OCI-LY3 (cell line): ENCODE measurements at regions not wholly inside any gene's neighbourhood (a gene's known extent, or its start where the extent isn't known, plus 50 kb on each side); places are given as distances from the start of the nearest gene placed in this dataset.

Experiments
- H2AFZ ChIP-seq: fragments of 200-600, 300-600 bp; shearing (Covaris generic); 2 replicates; pipeline ENCODE4 v1.6.0; 2014; ENCODE audit warnings: antibody characterized with exemption, low read depth, low read length
- H3K27ac ChIP-seq: fragments of 200-600, 300-600 bp; sonication (generic); 2 replicates; pipeline ENCODE4 v1.5.1; 2014; ENCODE audit warnings: mild to moderate bottlenecking, low read length, moderate library complexity, mixed read lengths
- H3K27me3 ChIP-seq: fragments of 200-600, 300-600 bp; sonication (generic); 2 replicates; pipeline ENCODE4 v1.6.1; 2014; ENCODE audit warnings: low read depth, low read length, mixed read lengths
- H3K36me3 ChIP-seq: fragments of 200-600, 300-600 bp; sonication (generic); replicated peaks from 2 replicates; pipeline ENCODE3; 2014; ENCODE audit warnings: low read depth, low read length, mixed read lengths
- H3K4me1 ChIP-seq: fragments of 300-600, 200-600 bp; sonication (generic); 2 replicates; pipeline ENCODE4 v1.6.1; 2014; ENCODE audit warnings: low read length, mixed read lengths
- H3K4me2 ChIP-seq: fragments of 200-600, 300-600 bp; sonication (generic); 2 replicates; pipeline ENCODE4 v1.6.1; 2014; ENCODE audit warnings: low read length, mixed read lengths
- H3K4me3 ChIP-seq: fragments of 300-600, 200-600 bp; sonication (generic); 2 replicates; pipeline ENCODE4 v1.5.1; 2014; ENCODE audit warnings: antibody characterized with exemption, mild to moderate bottlenecking, low read length, moderate library complexity
- H3K79me2 ChIP-seq: fragments of 300-600, 200-600 bp; shearing (Covaris generic); 2 replicates; pipeline ENCODE4 v1.6.1; 2014; ENCODE audit warnings: mild to moderate bottlenecking, low read length, mixed read lengths
- H3K9ac ChIP-seq: fragments of 300-600, 200-600 bp; shearing (Covaris generic); 2 replicates; pipeline ENCODE4 v1.6.0; 2014; ENCODE audit warnings: mild to moderate bottlenecking, low read length, moderate library complexity
- H3K9me3 ChIP-seq: fragments of 200-600, 300-600 bp; shearing (Covaris generic); 2 replicates; pipeline ENCODE4 v1.6.1; 2014; ENCODE audit warnings: low read length, mixed read lengths; ENCODE audit not compliant: insufficient read depth
- H4K20me1 ChIP-seq: fragments of 200-600, 300-600 bp; sonication (generic); 2 replicates; pipeline ENCODE4 v1.6.1; 2016; ENCODE audit warnings: low read length, mixed read lengths; ENCODE audit not compliant: insufficient read depth
- CTCF ChIP-seq: fragments of 200-600, 300-600 bp; sonication (generic); IDR thresholded peaks from 2 replicates; pipeline ENCODE4 v1.5.1; 2014; ENCODE audit warnings: antibody characterized with exemption, low read length, low read depth
- EZH2phosphoT487 ChIP-seq: fragments of 200-600 bp; shearing (Covaris generic); IDR thresholded peaks from 2 replicates; pipeline ENCODE4 v1.6.1; 2018; ENCODE audit warnings: antibody characterized with exemption, mixed run types, low read depth

- no peak overlapping the region for H3K9ac ChIP-seq
- no peaks in the 10 kb centered on the region for H3K9me3 ChIP-seq
- H3K27ac ChIP-seq = no peak overlapping the region
- H3K4me2 ChIP-seq = no peak overlapping the region
- no peak overlapping the region for H2AFZ ChIP-seq
- no peaks in the 10 kb centered on the region for H3K79me2 ChIP-seq
- no peaks in the 10 kb centered on the region for H3K36me3 ChIP-seq
- H4K20me1 ChIP-seq = no peaks in the 10 kb centered on the region
- no peak overlapping the region for H3K4me3 ChIP-seq
- H3K4me1 ChIP-seq = no peaks in the 10 kb centered on the region
- H3K27me3 ChIP-seq = peaks cover 46% of the 10 kb centered on the region
- TF ChIP-seq CTCF (no peak), EZH2phosphoT487 (no peak)
Measured at GRCh38 chr12:115758877-115759620, 518.4 kb downstream of the MED13L start.

GRCh38 chr12:115758183-115758582 is 519.3 kb downstream of the MED13L start:
- TF ChIP-seq EZH2phosphoT487 (no peak), CTCF (no peak)
- H3K4me1 ChIP-seq = no peaks in the 10 kb centered on the region
- no peak overlapping the region for H3K27ac ChIP-seq
- no peak overlapping the region for H3K4me2 ChIP-seq
- peaks cover 46% of the 10 kb centered on the region for H3K27me3 ChIP-seq
- H2AFZ ChIP-seq = no peak overlapping the region
- no peaks in the 10 kb centered on the region for H3K36me3 ChIP-seq
- H4K20me1 ChIP-seq = no peaks in the 10 kb centered on the region
- no peaks in the 10 kb centered on the region for H3K9me3 ChIP-seq
- no peak overlapping the region for H3K4me3 ChIP-seq
- no peak overlapping the region for H3K9ac ChIP-seq
- no peaks in the 10 kb centered on the region for H3K79me2 ChIP-seq

GRCh38 chr12:115756804-115757203 is 520.7 kb downstream of the MED13L start:
- H3K9ac ChIP-seq = no peak overlapping the region
- H3K9me3 ChIP-seq = no peaks in the 10 kb centered on the region
- H3K79me2 ChIP-seq = no peaks in the 10 kb centered on the region
- no peaks in the 10 kb centered on the region for H3K36me3 ChIP-seq
- H4K20me1 ChIP-seq = no peaks in the 10 kb centered on the region
- TF ChIP-seq CTCF = no peak
- no peak for TF ChIP-seq EZH2phosphoT487
- peaks cover 46% of the 10 kb centered on the region for H3K27me3 ChIP-seq
- H3K4me2 ChIP-seq = no peak overlapping the region
- H3K4me3 ChIP-seq = no peak overlapping the region
- H3K27ac ChIP-seq = no peak overlapping the region
- H2AFZ ChIP-seq = no peak overlapping the region
- H3K4me1 ChIP-seq = no peaks in the 10 kb centered on the region

- Histone ChIP-seq H3K79me2 (no peaks in the 10 kb centered on the region), H3K4me2 (no peak overlapping the region), H3K4me1 (no peaks in the 10 kb centered on the region), H3K9ac (no peak overlapping the region), H3K4me3 (no peak overlapping the region), H3K36me3 (no peaks in the 10 kb centered on the region), H3K27ac (no peak overlapping the region), H2AFZ (no peak overlapping the region), H3K27me3 (peaks cover 40% of the 10 kb centered on the region), H3K9me3 (no peaks in the 10 kb centered on the region), H4K20me1 (no peaks in the 10 kb centered on the region)
- TF ChIP-seq EZH2phosphoT487 (no peak), CTCF (no peak)
Measured at GRCh38 chr12:115756271-115756670, 521.2 kb downstream of the MED13L start.
